Chondrocyte (in vitro differentiated cells): ENCODE measurements at regions not wholly inside any gene's neighbourhood (a gene's known extent, or its start where the extent isn't known, plus 50 kb on each side); places are given as distances from the start of the nearest gene placed in this dataset.
"Not testable (repeated sequence)": the region's sequence is repeated elsewhere in the genome, so short reads cannot be mapped to it uniquely, and the experiment has no call there.

Experiments used
- DNase-seq: peaks from one replicate; pipeline ENCODE4 v3.0.0; 2021; ENCODE audit warnings: mixed read lengths, low spot score
- H3K27ac Mint-ChIP-seq: one replicate; pipeline ENCODE4 v1.8.0; 2021; ENCODE audit warnings: mild to moderate bottlenecking, moderate library complexity, mixed read lengths; ENCODE audit not compliant: unreplicated experiment
- H3K27me3 Mint-ChIP-seq: 2 replicates; pipeline ENCODE4 v1.8.0; 2021; ENCODE audit warnings: low read depth, mixed read lengths
- H3K36me3 Mint-ChIP-seq: 2 replicates; pipeline ENCODE4 v1.8.0; 2021; ENCODE audit warnings: low read depth, mixed read lengths
- H3K4me1 Mint-ChIP-seq: 2 replicates; pipeline ENCODE4 v1.8.0; 2021; ENCODE audit warnings: low read depth, mild to moderate bottlenecking, mixed read lengths
- H3K4me3 Mint-ChIP-seq: one replicate; pipeline ENCODE4 v1.8.0; 2021; ENCODE audit warnings: mild to moderate bottlenecking, moderate library complexity, mixed read lengths; ENCODE audit not compliant: unreplicated experiment
- H3K9me3 Mint-ChIP-seq: 2 replicates; pipeline ENCODE4 v1.8.0; 2021; ENCODE audit warnings: low read depth, mixed read lengths
- TF ChIP-seq, protein P1 (sequence below): fragments of 200-600 bp; sonication (generic); IDR thresholded peaks from 2 replicates; pipeline ENCODE4 v1.5.0; 2021; ENCODE audit warnings: antibody characterized with exemption, mild to moderate bottlenecking, moderate library complexity

- Mint-ChIP-seq H3K4me3 (no peak overlapping the region), H3K27ac (no peak overlapping the region), H3K4me1 (no peaks in the 10 kb centered on the region), H3K36me3 (no peaks in the 10 kb centered on the region), H3K27me3 (peaks cover 3% of the 10 kb centered on the region), H3K9me3 (no peaks in the 10 kb centered on the region)
- TF ChIP-seq, protein P1, sequence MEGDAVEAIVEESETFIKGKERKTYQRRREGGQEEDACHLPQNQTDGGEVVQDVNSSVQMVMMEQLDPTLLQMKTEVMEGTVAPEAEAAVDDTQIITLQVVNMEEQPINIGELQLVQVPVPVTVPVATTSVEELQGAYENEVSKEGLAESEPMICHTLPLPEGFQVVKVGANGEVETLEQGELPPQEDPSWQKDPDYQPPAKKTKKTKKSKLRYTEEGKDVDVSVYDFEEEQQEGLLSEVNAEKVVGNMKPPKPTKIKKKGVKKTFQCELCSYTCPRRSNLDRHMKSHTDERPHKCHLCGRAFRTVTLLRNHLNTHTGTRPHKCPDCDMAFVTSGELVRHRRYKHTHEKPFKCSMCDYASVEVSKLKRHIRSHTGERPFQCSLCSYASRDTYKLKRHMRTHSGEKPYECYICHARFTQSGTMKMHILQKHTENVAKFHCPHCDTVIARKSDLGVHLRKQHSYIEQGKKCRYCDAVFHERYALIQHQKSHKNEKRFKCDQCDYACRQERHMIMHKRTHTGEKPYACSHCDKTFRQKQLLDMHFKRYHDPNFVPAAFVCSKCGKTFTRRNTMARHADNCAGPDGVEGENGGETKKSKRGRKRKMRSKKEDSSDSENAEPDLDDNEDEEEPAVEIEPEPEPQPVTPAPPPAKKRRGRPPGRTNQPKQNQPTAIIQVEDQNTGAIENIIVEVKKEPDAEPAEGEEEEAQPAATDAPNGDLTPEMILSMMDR, result no peak
- no peak for DNase-seq
Observed at GRCh38 chr14:55838529-55839052, 258.6 kb downstream of the KTN1 start.

DNA sequence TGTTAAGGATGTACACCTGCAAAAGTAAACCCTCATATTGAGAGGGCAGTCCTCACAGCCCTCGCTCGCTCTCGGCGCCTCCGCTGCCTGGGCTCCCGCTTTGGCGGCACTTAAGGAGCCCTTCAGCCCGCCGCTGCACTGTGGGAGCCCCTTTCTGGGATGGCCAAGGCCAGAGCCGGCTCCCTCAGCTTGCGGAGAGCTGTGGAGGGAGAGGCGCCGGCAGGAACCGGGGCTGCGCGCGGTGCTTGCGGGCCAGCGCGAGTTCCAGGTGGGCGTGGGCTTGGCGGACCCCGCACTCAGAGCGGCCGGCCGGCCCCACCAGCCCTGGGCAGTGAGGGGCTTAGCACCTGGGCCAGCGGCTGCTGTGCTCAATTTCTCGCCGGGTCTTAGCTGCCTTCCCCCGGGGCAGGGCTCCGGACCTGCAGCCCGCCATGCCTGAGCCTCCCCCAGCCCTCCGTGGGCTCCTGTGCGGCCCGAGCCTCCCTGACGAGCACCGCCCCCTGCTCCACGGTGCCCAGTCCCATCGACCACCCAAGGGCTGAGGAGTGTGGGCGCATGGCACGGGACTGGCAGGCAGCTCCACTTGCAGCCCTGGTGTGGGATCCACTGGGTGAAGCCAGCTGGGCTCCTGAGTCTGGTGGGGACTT lies 259.4 kb downstream of the KTN1 start:
- H3K9me3 Mint-ChIP-seq, DNase-seq, H3K4me1 Mint-ChIP-seq, H3K4me3 Mint-ChIP-seq, H3K36me3 Mint-ChIP-seq, H3K27ac Mint-ChIP-seq, H3K27me3 Mint-ChIP-seq: not testable (repeated sequence)

- TF ChIP-seq, protein P1, result no peak
- no peak overlapping the region for H3K27ac Mint-ChIP-seq
- H3K36me3 Mint-ChIP-seq, result peaks cover 1% of the 10 kb centered on the region
- H3K27me3 Mint-ChIP-seq, result peaks cover 3% of the 10 kb centered on the region
- H3K4me3 Mint-ChIP-seq, result no peak overlapping the region
- H3K4me1 Mint-ChIP-seq, result peaks cover 3% of the 10 kb centered on the region
- DNase-seq, result no peak
- peaks cover 2% of the 10 kb centered on the region for H3K9me3 Mint-ChIP-seq
Observed at GRCh38 chr14:55840821-55841220, 260.8 kb downstream of the KTN1 start.

DNA sequence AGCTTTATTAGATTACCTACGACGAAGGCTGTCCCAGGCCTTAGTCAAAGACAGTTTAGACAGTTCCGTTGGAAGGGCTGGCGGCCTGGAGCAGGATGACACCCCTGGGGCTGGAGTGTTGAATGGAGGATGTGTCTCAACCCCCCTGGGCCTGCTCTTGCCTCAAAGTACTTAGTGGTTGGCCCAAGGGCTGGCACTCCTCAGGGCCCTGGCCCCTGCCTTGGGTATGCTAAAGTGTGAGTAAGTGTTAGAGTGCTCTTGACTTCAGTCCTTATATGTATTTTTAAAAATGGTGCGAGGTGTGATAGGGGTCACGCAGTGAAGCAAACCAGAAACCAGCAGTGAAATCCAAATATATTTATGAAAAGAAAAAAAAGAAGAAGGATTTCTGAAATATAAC lies 261.6 kb downstream of the KTN1 start:
- H3K36me3 Mint-ChIP-seq, result peaks cover 1% of the 10 kb centered on the region
- no peak overlapping the region for H3K4me3 Mint-ChIP-seq
- no peak overlapping the region for H3K27ac Mint-ChIP-seq
- peaks cover 11% of the 10 kb centered on the region for H3K4me1 Mint-ChIP-seq
- H3K27me3 Mint-ChIP-seq, result peaks cover 3% of the 10 kb centered on the region
- peaks cover 2% of the 10 kb centered on the region for H3K9me3 Mint-ChIP-seq
- no peak for DNase-seq
- TF ChIP-seq, protein P1, result no peak

- Mint-ChIP-seq H3K27ac (no peak overlapping the region), H3K4me1 (peaks cover 33% of the 10 kb centered on the region), H3K4me3 (no peak overlapping the region), H3K9me3 (peaks cover 2% of the 10 kb centered on the region), H3K36me3 (peaks cover 1% of the 10 kb centered on the region), H3K27me3 (no peaks in the 10 kb centered on the region)
- no peak for DNase-seq
- TF ChIP-seq, protein P1, result peak; percentile 81
Observed at GRCh38 chr14:55843718-55844403, 263.9 kb downstream of the KTN1 start.
